GM21529 (cell line): ENCODE measurements at regions not wholly inside any gene's neighbourhood (a gene's known extent, or its start where the extent isn't known, plus 50 kb on each side); places are given as distances from the start of the nearest gene placed in this dataset.
A peak's percentile ranks its signal among the peaks of the same experiment; 100 is the strongest.

ENCODE experiments used
- ATAC-seq: cut with Tn5 transposase; IDR thresholded peaks from one replicate; pipeline ENCODE4 v1.9.1; 2021; ENCODE audit not compliant: unreplicated experiment

DNA sequence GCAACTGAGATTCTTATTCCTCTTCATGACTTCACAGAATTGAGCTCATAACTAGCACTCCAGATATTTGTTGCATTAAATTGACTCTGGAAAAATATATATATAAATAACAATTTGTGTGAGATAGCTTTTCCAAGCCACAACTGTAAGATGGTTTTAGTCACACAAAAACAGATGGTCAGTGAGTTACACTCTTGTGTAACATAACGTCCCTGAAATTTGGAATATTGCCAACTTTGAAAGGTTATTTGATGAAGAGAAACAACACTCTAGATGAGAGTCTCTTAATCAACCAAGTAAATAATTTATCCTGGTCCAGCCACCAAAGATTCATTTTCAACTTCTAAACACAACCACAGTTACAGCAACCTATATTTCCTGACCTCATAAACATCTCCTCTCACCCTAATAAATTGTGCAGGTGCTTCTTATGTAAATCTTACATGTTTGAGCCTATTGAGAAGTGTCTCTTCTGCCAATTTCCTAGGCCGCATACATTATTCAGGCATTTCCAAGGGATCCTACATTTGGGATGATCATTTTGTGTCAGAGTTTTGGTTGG is 84.9 kb upstream of the ACP3 start:
- ATAC-seq: no peak

DNA sequence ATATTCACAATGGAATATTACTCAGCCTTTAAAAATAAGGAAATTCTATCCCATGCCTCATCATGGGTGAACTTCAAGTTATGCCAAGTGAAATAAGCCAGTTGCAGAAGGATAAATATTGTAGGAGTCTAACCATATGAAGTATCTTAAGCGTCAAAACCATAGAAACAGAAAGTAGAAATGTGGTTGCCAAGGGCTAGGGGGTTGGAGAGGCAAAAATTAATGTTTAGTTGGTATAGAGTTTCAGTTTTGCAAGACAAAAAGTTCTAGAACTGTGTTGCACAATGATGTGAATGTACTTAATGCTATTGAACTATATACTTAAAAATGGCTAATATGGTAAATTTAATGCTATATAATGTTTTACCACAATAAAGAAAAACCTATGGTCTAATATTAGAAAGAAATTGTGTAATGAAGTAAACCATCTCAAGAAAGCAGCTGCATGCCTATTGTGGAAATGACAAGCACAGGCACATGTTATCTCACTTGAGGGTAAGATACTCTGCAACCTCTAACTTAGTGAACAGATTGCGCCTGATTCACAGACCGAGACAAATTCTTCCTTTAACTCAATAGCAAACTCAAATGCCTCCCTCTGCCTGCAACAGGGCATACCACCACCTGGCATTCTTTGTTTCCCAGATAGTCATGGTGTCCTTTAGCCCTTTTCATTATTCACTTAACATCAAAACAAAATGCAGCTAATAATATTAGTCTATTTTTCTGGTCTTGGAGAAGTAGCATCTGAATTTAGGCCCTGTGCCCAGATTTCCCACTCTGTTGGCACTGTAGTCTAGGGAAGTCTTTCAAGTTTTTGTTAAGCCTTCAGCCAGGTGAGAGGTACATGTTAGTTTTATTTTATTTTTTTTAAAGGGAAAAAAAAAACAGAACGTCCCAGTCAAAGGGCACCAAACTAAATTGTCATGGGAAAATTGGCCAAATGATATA is 80.2 kb upstream of the ACP3 start:
- peak; percentile 50 for ATAC-seq

DNA sequence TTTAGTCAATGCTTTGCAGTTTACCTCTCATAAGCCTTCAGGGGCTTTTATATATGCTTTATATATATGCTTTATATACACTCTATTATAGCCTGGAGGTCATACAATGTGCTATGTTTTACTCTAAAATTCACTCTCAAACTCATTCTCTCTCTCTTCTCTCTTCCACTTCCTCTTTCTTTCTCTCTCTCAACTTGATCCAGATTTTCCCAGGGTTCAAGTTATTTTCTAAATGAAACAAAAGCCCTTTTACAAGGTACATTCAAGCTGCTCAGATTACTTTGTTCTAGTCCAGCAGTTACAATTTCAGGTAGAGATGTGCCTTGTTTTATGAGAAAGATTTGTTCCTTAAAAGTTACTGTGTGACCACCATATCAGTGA is 79.6 kb upstream of the ACP3 start:
- no peak for ATAC-seq

DNA sequence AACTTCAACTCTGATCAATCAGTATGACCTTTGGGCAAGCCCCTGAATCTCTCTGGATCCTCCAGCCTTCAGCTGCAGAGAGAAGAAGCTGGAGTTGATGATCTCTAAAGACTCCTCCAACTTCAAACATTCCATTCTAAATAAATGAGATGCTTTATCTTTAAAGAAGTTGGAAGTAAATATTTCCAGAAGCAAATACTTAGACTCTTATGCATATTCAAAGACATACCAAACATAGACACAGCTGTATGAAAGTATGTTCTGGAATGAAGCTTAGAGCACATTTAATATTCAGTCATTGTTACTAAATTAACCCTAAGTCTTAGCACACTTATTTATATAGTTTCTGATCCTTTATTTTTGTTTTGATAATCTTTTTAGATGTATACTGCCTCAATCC is 77.6 kb upstream of the ACP3 start:
- no peak for ATAC-seq

DNA sequence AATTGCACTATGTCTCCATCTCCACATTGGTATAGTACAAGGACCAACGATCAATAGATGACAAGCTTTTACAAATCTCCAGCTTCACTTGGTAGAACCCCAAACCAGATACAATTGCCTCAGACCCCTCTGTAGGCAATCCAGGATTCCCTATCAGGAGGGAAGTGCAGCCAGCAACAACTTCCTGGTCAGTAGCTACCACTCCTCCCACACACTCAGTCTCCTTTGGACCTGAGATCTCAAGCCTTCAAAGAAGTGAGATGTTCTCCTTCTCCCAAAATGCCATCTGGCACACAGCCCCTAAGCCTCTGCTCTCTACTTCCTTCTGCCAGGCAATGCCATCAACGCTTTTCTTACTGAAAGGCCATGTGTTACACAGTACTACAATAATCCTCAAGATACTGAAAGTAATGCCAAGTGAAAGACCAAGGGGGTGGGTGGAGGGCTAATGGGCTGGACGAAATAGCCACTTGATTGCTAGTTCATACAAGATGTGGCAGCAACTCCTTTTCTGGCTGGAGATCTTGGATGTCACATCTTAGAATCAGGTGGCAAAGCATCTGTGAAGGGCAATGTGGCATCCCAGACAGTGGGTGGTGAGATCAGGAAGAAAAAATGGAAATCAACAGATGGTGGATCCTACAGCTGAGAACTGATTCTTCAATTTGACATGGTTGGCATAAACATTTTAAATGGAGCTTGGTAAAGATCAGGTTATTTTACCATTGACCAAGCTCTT is 75.3 kb upstream of the ACP3 start:
- no peak for ATAC-seq

DNA sequence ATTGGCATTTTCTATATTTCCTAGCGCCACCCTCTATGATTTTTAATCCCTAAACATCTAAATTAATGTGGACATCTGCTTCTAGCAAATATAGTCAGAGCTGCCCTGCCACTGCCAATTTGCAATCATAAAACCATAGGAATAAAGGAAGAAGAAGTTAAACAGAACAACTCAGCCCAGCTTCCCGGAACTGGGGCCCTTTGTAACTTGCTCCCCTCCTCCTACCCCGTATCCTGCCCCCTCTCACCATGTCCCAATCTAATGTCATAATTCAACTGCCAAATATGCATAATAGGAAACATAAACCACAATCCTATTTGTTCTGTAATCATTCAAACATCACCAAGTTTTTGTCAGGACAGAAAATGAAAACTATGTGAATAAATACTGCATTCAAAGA is 74.4 kb upstream of the ACP3 start:
- no peak for ATAC-seq

DNA sequence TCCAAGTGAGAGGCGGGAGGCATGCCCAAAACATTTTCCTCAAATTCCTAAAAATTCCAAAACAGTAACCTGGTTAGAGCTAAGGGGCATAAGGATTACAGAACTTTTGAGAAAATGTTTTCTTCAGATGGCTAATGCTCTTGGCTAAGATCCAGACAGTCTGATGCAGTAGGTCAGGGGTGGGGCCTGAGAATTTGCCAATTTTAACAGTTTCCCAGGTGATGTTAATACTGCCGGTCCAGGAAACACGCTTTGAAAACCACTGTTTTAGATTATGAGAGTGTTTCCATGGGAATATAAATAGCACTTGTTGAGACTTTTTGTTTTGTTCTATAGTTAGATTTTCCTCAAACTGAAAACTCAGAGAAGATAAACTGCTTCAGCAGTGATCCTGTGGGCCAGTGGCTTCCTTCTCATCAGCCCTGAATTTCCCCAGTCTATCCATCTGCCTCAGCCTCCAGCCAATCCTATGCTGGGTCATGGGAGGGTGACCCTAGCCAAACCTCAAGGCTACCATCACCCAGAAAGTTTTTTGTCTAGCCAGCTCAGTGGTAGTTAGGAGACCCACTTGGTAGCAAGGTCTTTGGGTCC is 71.6 kb upstream of the ACP3 start:
- ATAC-seq: no peak

DNA sequence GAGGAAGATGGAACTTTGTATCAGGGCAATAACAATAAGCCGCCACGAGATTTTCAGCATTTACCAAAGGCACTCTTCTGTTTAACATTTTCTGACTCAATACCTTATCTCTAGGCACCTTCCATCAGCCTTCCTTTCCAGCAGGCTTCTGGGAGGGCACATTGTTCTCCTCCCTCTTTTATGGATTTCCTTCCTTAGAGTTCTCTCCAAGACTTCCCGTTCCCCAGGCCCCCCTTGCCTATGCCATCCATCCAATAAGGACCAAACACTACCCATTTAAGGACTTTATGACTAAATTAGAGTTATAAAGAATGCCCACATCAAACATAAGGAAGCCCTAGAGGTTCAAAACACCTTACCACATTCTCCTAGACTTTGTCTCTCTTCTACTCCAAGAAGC is 71.0 kb upstream of the ACP3 start:
- ATAC-seq: no peak

DNA sequence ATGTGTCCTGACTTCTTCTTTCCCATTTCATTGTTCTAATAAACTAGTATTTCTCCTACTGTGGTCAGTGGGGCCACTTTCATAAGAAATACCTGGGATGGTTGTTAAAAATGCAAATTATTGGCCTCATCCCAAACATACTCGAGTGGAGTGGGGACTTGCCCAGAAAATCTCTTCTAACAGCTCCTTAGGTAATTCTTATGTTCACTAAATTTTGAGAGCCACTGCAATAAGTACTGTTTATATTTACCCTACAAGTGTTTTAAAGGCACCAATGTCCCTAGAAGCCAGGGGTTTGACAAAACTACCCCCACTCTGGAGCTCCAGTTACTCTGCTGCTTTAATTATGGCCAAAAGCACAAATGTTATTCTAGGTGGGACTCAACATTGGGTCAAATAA is 70.0 kb upstream of the ACP3 start:
- ATAC-seq: no peak

DNA sequence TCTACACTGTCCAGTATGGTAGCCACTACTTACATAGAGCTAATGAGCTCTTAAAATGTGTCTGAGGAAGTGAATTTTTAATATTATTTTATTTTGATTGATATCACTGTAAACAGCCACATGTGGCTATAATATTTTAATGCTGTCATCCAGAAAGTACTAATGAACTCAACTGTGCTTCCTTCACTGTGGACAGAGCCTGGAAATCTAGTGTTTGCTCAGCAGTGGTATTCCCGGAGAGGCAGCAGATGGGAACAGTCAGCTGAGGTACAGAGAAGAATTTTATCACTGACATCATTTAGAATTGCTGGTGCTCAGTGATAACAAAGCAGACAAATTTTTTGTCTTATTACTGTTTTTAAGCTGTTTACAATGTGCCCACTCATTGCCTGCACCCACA is 68.7 kb upstream of the ACP3 start:
- no peak for ATAC-seq

DNA sequence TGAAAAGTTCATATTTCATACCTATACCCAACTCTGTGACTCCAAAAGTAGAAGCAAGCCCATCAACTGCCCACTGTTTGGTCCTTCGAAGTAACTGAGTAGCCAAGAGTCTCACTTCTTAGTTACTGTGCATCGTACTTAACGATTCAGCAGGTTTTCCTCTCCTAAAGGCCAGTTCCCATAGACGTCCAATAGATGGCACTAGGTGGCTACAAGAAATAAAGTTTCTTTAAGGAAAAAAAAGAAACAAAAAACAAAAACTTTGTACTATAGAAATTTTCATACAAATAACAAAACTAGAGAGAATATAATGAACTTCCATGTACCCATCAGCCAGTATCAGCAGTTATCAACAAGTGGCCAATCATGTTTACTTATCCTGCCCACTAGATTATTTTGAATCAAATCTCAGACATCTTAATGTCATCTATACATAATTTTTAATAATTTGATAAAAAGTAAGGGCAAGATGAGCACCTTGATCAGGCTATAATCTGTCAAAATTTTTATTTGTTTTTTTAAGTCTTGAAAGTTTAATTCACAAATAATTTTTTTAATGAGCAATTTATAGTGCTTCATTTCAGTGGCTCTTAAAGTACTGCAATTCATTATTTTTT is 63.8 kb upstream of the ACP3 start:
- ATAC-seq: no peak

DNA sequence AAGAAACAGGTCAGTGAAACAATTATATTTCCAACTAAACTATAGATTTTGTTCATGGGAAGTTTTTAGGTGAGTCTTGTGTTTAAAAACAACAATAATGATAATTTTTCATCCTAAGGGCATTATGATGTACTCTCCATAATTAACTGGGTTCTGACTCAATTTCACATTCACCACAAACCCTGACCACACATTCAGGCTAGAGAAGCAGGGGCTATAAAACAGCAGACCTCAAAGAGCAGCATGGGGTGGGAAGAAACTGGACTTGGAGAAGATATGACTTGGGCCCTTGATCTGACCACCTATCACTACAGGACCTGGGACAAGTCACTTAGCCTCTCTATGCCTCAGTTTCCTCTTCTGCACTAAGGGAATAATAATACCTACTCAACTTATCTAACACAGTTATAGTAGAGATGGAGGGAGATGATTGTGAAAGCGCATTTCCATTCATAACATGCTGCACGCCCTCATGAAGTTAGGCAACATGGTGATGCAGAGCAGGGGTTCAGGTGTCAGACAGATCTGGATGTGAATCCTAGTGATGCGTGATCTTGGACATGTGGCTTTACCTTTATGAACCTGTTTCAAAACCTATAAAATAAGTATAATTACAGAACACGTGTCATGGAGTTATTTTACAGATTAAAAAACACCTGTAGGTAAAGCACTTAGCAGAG is 63.0 kb upstream of the ACP3 start:
- no peak for ATAC-seq

DNA sequence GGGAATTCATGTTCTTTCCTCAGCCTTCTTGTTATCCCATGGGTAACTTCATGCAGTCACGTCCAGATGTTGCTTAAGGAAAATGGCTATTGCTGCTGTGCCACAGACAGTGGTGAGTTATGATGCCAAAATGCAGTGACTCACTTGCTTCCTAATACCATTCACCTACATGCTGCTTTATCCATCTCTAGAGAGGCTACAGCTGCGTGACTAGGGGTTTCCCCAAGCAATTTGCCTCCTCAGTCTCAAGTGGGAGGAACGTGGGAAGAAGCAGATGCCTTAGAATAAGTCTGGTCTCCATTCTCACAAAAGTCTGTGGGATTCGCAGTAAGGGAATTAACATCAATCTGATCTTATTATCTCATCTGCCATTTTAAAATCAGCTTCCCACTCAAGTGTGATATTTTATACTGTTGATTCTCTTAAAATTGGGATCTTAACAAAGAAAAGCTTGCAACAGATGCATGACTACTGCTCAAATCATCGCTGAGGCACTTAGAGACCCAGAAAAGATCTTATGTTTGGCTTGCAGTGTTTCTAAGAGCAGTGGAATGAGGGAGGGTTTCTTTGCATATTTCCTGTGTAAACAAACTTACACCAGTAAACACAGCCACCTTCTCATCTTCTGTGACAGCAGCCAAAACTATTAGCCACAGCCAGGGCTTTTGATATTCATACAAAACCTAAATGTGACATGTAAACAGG is 62.0 kb upstream of the ACP3 start:
- ATAC-seq: no peak

DNA sequence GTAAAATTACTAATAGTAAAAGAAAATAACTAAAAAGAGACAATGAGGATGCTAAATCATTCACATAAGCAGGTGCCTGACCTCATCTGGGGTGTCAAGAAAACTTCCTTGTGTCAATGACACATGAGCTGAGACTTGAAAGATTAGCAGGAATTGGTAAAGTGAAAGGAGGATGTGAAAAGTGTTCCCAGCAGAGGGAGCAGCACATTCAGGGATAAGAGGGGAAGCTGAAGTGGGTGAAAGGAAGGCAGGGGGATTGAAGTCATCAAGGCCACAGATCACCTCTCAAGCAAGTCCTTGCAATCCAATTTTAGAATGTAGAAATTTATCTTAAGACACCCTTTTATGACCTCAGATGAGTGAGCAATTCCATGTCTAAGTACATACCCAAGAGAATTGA is 60.2 kb upstream of the ACP3 start:
- no peak for ATAC-seq

DNA sequence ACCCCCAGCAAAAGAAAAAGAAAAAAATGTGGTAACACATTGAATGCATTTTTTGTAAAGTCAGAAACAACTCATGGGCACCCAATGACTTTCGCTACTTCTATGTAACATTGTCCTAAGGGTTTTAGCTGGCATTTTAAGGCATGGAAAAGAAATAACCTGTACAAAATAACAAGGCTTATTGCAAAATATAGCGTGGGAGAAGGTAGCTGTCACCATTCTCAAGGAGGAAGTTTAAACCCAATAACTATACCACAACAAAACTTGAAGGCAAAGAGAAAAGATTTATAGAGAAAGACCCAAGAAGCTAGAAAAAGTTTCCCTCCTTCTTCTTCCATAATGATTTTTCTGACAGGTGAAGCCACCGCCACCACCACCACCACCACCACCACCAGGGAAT is 55.7 kb upstream of the ACP3 start:
- no peak for ATAC-seq

DNA sequence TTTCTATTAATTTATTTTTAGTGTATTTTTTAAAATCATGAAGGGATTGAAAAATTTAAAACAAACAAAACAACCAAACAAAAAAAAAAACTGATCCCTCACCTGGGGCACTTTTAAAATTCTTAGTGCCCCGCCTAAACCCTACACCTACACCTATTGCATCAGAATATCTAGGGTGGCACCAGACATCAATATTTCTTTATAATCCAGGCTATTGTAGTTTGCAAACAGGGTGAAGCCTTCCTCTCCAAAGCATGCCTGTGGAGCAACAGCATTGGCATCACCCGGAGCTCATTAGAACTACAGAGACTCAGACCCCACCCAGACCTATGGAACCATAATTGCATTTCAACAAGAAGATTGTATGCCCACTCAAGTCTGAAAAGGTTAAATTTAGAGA is 54.9 kb upstream of the ACP3 start:
- no peak for ATAC-seq

DNA sequence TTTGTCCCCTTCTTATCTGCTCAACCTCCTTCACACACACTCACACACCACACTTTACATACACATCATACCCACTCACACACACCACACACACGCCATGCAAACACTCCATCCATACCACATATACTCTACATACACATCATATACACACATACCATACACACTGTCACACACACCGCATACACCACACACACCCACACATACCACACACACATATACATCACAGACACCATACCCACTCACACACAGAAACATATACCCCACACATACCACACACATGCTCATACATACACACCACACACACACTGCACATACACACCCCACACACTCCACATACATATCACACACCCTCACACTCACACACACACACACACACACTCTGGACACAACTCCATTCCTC is 54.3 kb upstream of the ACP3 start:
- no peak for ATAC-seq

DNA sequence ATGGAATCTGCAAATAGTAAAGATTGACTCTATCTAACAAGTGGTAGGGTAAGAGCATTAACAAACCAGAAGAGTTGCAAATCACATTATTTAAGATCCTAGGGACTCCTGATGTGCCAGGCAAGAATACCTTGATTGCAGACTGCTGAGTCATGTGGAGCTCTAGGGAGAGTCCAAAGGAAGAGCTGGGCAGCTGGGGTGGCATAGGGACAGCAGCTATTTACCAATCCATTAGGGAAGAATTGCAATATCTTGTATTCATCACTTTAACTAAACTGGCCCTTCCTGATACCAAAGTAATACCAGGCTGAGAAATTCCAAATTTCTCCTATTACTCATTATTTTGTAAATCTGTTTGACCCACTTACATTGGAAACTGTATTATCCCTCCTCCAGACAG is 52.2 kb upstream of the ACP3 start:
- ATAC-seq: no peak

DNA sequence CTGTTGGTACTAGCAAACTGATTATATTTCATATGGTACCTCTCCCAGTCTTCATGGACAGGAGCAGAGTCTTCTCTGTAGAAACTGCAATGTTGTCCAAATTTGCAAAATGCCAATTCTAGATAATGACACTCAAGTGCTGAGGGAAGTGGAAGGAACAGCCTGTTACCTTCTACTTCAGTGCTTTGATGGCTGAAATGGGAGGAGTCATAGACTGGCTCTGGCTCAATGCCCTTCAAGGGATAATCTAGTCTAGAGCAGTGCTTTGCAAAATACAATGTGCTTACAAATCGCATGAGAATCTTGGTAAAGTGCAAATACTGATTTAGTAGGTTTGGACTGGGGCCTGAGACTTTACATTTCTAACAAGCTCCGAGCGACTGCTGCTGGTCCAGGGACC is 51.7 kb upstream of the ACP3 start:
- no peak for ATAC-seq

DNA sequence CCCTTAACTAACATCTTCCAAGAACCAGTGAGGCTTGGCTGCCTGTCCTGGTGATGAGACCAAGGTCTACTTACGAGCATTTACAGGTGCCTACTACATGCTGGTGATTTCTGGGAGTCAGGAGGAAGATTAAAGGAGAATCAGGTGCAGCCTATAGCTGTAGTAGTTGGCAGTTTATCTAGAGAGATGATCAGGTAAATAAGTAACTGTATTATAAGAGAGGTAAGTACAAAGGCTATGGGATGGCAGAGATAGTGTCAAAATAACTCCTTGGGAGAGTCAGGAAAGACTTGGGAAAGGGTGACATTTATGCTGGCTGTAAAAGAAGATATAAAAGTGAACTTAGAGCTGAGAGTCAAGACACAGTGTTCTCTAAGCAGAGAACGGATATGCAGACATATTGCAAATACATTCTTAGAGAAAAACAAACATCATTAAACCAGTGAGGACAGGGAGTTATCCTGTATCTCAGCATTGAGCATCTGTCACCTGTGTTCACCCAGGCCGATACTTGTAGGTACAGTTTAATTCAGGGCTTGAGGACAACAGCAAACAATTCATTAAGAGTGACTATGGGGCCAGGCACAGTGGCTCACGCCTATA is 49.7 kb upstream of the ACP3 start:
- ATAC-seq: no peak
